ENCODE measurements at regions not wholly inside any gene's neighbourhood (a gene's known extent, or its start where the extent isn't known, plus 50 kb on each side); places are given as distances from the start of the nearest gene placed in this dataset.

DNA sequence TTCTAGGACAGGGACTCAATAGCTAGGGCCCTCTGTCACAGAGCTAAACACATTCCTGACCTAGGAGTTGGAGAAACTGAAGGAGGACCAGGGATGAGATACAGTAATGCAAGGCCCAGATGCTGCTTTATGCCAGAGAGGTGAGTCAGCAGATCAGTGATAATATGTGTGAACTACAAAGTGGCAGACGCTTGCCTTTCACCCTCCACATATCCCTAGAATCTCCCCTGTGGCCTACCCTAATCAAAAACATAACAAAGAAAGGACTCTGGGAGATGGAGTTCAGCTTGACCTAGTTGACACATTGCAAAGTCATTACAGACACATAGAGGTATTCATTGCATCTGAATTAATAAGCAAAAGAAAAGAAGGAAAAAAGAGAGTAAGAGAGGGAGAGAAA, 417.6 kb upstream of the DYNLRB2 start:
- BruUV-seq (replicated peaks), result no TSS peak
- no peaks in the 10 kb centered on the region for H3K36me3 Mint-ChIP-seq (ENCODE audit: insufficient read depth, unreplicated experiment)
- no peak for DNase-seq
- TF ChIP-seq, protein P1, sequence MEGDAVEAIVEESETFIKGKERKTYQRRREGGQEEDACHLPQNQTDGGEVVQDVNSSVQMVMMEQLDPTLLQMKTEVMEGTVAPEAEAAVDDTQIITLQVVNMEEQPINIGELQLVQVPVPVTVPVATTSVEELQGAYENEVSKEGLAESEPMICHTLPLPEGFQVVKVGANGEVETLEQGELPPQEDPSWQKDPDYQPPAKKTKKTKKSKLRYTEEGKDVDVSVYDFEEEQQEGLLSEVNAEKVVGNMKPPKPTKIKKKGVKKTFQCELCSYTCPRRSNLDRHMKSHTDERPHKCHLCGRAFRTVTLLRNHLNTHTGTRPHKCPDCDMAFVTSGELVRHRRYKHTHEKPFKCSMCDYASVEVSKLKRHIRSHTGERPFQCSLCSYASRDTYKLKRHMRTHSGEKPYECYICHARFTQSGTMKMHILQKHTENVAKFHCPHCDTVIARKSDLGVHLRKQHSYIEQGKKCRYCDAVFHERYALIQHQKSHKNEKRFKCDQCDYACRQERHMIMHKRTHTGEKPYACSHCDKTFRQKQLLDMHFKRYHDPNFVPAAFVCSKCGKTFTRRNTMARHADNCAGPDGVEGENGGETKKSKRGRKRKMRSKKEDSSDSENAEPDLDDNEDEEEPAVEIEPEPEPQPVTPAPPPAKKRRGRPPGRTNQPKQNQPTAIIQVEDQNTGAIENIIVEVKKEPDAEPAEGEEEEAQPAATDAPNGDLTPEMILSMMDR (IDR thresholded peaks at IDR 0.05; ENCODE audit: insufficient read depth in 1 of 2, low read depth in 1 of 2, low read length in 1 of 2, severe bottlenecking in 1 of 2, unreplicated experiment in 1 of 2), result no peak
- H3K9me3 ChIP-seq, result no peaks in the 10 kb centered on the region
- CTCF ChIA-PET, result no interaction called here
- no peak overlapping the region for H3K4me3 Mint-ChIP-seq (ENCODE audit: unreplicated experiment)
- peaks cover 12% of the 10 kb centered on the region for H3K9me3 Mint-ChIP-seq (ENCODE audit: unreplicated experiment)
- H3K36me3 ChIP-seq (ENCODE audit: control insufficient read depth, insufficient read depth, low read length), result no peaks in the 10 kb centered on the region
- no peaks in the 10 kb centered on the region for H3K27me3 Mint-ChIP-seq (ENCODE audit: insufficient read depth, unreplicated experiment)
- H3K4me1 ChIP-seq, result no peaks in the 10 kb centered on the region
- H3K4me1 Mint-ChIP-seq (ENCODE audit: low read depth, unreplicated experiment), result no peaks in the 10 kb centered on the region
- POLR2A ChIA-PET, result no interaction called here
- intact Hi-C loops (cut with micrococcal nuclease; ENCODE audit: unreplicated experiment), result no loop called here
- no peak overlapping the region for H3K4me3 ChIP-seq (ENCODE audit: low read depth, low read length)
- H3K27me3 ChIP-seq (replicated peaks; ENCODE audit: control insufficient read depth, insufficient read depth, low read length), result no peaks in the 10 kb centered on the region
- no peak overlapping the region for H3K27ac Mint-ChIP-seq (ENCODE audit: unreplicated experiment)

DNA sequence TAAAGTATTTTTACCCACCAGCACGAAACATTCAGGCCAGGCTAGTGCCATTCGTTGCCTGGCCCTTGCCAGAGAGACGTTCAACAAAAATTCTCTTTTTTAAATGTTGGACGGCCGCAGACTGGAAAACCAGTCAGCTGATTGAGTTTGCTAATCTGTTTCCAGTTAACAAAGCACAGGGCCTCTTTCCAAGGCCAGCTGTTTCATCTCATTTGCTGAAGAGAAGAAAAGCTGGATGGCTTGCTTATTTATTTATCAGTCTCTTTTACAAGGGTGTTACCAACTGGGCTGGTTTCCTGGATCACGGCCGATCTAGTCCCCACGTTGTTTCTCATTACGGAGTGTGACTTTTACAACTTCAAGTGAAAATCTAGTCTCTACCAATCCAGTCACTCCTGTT, 418.7 kb upstream of the DYNLRB2 start:
- Histone ChIP-seq H3K36me3 (ENCODE audit: control insufficient read depth, insufficient read depth, low read length) (no peaks in the 10 kb centered on the region), H3K9me3 (no peaks in the 10 kb centered on the region), H3K4me1 (no peaks in the 10 kb centered on the region), H3K27me3 (replicated peaks; ENCODE audit: control insufficient read depth, insufficient read depth, low read length) (no peaks in the 10 kb centered on the region), H3K4me3 (ENCODE audit: low read depth, low read length) (no peak overlapping the region)
- H3K27me3 Mint-ChIP-seq (ENCODE audit: insufficient read depth, unreplicated experiment), result no peaks in the 10 kb centered on the region
- no peak overlapping the region for H3K4me3 Mint-ChIP-seq (ENCODE audit: unreplicated experiment)
- H3K36me3 Mint-ChIP-seq (ENCODE audit: insufficient read depth, unreplicated experiment), result no peaks in the 10 kb centered on the region
- ChIA-PET POLR2A (no interaction called here), CTCF (no interaction called here)
- TF ChIP-seq, protein P1 (IDR thresholded peaks at IDR 0.05; ENCODE audit: insufficient read depth in 1 of 2, low read depth in 1 of 2, low read length in 1 of 2, severe bottlenecking in 1 of 2, unreplicated experiment in 1 of 2), result no peak
- intact Hi-C loops (cut with micrococcal nuclease; ENCODE audit: unreplicated experiment), result no loop called here
- BruUV-seq (replicated peaks), result no TSS peak
- H3K27ac Mint-ChIP-seq (ENCODE audit: unreplicated experiment), result no peak overlapping the region
- DNase-seq, result no peak
- H3K9me3 Mint-ChIP-seq (ENCODE audit: unreplicated experiment), result peaks cover 12% of the 10 kb centered on the region
- H3K4me1 Mint-ChIP-seq (ENCODE audit: low read depth, unreplicated experiment), result no peaks in the 10 kb centered on the region

DNA sequence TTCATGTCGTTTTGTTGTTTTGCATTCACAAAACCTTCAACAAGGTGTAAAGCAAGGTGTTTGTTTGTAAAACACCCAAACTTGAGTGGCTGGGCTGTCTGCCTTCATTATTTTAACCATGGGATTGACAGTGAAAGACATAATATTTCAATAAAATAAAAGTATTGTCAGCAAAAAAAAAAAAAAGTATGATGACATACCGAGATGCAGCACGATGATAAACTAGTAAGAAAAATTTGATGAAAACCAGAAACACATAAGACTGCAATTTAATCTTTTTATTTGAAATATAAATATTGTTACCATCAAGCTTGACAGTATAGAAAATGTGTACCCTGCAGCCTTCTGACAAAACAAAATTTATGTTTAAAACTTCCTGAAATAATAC, 419.3 kb upstream of the DYNLRB2 start:
- intact Hi-C loops (cut with micrococcal nuclease; ENCODE audit: unreplicated experiment), result no loop called here
- no peak overlapping the region for H3K4me3 ChIP-seq (ENCODE audit: low read depth, low read length)
- H3K4me3 Mint-ChIP-seq (ENCODE audit: unreplicated experiment), result no peak overlapping the region
- no peaks in the 10 kb centered on the region for H3K27me3 Mint-ChIP-seq (ENCODE audit: insufficient read depth, unreplicated experiment)
- TF ChIP-seq, protein P1 (IDR thresholded peaks at IDR 0.05; ENCODE audit: insufficient read depth in 1 of 2, low read depth in 1 of 2, low read length in 1 of 2, severe bottlenecking in 1 of 2, unreplicated experiment in 1 of 2), result no peak
- no TSS peak for BruUV-seq (replicated peaks)
- ChIA-PET CTCF (no interaction called here), POLR2A (no interaction called here)
- DNase-seq, result no peak
- H3K9me3 Mint-ChIP-seq (ENCODE audit: unreplicated experiment), result peaks cover 12% of the 10 kb centered on the region
- H3K27ac Mint-ChIP-seq (ENCODE audit: unreplicated experiment), result no peak overlapping the region
- no peaks in the 10 kb centered on the region for H3K9me3 ChIP-seq
- H3K4me1 ChIP-seq, result no peaks in the 10 kb centered on the region
- H3K36me3 ChIP-seq (ENCODE audit: control insufficient read depth, insufficient read depth, low read length), result no peaks in the 10 kb centered on the region
- H3K36me3 Mint-ChIP-seq (ENCODE audit: insufficient read depth, unreplicated experiment), result no peaks in the 10 kb centered on the region
- H3K27me3 ChIP-seq (replicated peaks; ENCODE audit: control insufficient read depth, insufficient read depth, low read length), result no peaks in the 10 kb centered on the region
- H3K4me1 Mint-ChIP-seq (ENCODE audit: low read depth, unreplicated experiment), result no peaks in the 10 kb centered on the region

Data from Caco-2 (cell line).